ENCODE measurements at regions not wholly inside any gene's neighbourhood (a gene's known extent, or its start where the extent isn't known, plus 50 kb on each side); places are given as distances from the start of the nearest gene placed in this dataset.
"Not testable (repeated sequence)": the region's sequence is repeated elsewhere in the genome, so short reads cannot be mapped to it uniquely, and the experiment has no call there.

DNA sequence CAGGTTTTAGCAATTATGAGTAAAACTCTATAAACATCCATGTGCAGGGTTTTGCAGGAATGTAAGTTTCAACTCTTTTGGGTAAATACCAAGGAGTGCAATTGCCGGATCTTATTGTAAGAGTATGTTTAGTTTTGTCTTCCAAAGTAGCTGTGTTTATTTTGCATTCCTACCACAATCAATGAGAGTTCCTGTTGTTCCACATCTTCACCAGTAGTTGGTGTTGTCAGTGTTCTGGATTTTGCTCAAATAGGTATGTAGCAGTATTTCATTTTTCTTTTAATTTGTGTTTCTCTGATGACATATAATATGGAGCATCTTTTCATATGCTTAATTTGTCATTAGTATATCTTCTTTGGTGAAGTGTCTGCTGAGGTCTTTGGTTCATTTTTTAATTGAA lies 185.1 kb upstream of the GALNT15 start:
- H3K27me3 ChIP-seq (ENCODE audit: control insufficient read depth, insufficient read depth, low read length) = no peaks in the 10 kb centered on the region
- H3K27ac ChIP-seq (ENCODE audit: low read depth, low read length) = no peak overlapping the region
- no peaks in the 10 kb centered on the region for H3K4me1 ChIP-seq (ENCODE audit: control insufficient read depth, insufficient read depth, low read length)
- H3K9ac ChIP-seq (ENCODE audit: low read depth, low read length) = no peak overlapping the region
- H3K4me3 ChIP-seq (ENCODE audit: low read depth, low read length) = no peak overlapping the region
- no peaks in the 10 kb centered on the region for H3K36me3 ChIP-seq (ENCODE audit: control insufficient read depth, insufficient read depth, low read length)
- H3K9me3 ChIP-seq (ENCODE audit: control insufficient read depth, insufficient read depth, low read length) = peaks cover 16% of the 10 kb centered on the region

DNA sequence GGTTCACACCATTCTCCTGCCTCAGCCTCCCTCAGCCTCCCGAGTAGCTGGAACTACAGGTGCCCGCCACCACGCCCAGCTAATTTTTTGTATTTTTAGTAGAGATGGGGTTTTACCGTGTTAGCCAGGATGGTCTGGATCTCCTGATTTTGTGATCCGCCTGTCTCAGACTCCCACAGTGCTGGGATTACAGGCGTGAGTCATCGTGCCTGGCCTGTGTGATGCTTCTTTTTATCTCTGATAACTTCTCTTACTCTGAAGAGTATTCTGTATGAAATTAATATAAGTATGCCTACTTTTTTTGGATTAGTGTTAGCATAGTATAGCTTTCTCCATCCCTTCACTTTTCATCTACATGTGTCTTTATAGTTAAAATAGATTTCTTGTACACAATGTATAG lies 180.8 kb upstream of the GALNT15 start:
- not testable (repeated sequence) for H3K9me3 ChIP-seq (ENCODE audit: control insufficient read depth, insufficient read depth, low read length); H3K9ac ChIP-seq (ENCODE audit: low read depth, low read length); H3K27me3 ChIP-seq (ENCODE audit: control insufficient read depth, insufficient read depth, low read length); H3K4me3 ChIP-seq (ENCODE audit: low read depth, low read length); H3K4me1 ChIP-seq (ENCODE audit: control insufficient read depth, insufficient read depth, low read length); H3K36me3 ChIP-seq (ENCODE audit: control insufficient read depth, insufficient read depth, low read length); H3K27ac ChIP-seq (ENCODE audit: low read depth, low read length)

DNA sequence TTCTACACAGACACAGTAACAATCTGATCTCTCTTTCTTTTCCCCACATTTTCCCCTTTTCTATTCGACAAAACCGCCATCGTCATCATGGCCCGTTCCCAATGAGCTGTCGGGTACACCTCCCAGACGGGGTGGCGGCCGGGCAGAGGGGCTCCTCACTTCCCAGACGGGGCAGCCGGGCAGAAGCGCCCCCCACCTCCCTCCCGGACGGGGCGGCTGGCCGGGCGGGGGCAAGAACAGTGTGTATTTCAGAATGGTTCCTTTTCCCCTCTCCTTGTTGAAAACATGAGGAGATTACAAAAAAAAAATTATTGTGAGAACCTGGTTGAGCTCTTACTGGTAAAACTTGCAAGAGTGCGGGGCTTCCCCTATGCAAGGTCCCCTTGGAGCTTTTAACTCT lies 178.0 kb upstream of the GALNT15 start:
- not testable (repeated sequence) for H3K27ac ChIP-seq (ENCODE audit: low read depth, low read length); H3K4me3 ChIP-seq (ENCODE audit: low read depth, low read length); H3K4me1 ChIP-seq (ENCODE audit: control insufficient read depth, insufficient read depth, low read length); H3K9ac ChIP-seq (ENCODE audit: low read depth, low read length); H3K36me3 ChIP-seq (ENCODE audit: control insufficient read depth, insufficient read depth, low read length); H3K9me3 ChIP-seq (ENCODE audit: control insufficient read depth, insufficient read depth, low read length); H3K27me3 ChIP-seq (ENCODE audit: control insufficient read depth, insufficient read depth, low read length)

DNA sequence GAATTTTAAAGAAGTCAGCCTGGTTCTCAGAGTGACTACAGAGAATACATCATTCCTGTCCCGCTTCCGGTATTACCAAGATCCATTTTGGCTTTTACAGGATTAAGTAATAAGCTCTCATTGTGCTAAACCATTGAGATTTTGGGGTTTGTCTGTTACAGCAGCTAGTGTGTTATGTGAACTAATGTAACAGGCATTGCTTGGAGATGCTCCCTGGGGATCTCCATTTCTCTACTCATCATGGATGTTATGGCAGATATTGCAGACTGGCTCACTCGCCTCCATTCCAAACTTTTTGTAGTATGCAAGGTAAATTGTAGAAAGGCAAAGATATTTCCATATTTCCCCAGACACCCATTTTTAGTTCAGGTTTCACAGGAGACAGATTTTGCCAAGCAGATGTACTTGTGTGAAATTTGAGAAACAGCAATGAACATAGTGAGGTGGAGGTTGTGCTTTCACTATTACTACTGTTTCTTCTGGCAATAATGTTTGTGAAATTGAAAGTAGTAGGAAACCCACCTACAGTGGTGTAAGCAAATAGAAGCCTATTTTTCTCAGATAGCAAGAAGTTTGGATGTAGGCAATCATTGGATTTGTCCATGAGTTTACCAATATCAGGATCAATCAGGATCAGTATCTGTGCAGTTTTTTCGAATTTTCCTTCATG lies 177.1 kb upstream of the GALNT15 start:
- Histone ChIP-seq H3K36me3 (ENCODE audit: control insufficient read depth, insufficient read depth, low read length) (no peaks in the 10 kb centered on the region), H3K9ac (ENCODE audit: low read depth, low read length) (no peak overlapping the region), H3K4me1 (ENCODE audit: control insufficient read depth, insufficient read depth, low read length) (no peaks in the 10 kb centered on the region), H3K27me3 (ENCODE audit: control insufficient read depth, insufficient read depth, low read length) (no peaks in the 10 kb centered on the region), H3K9me3 (ENCODE audit: control insufficient read depth, insufficient read depth, low read length) (no peaks in the 10 kb centered on the region), H3K4me3 (ENCODE audit: low read depth, low read length) (no peak overlapping the region), H3K27ac (ENCODE audit: low read depth, low read length) (no peak overlapping the region)

DNA sequence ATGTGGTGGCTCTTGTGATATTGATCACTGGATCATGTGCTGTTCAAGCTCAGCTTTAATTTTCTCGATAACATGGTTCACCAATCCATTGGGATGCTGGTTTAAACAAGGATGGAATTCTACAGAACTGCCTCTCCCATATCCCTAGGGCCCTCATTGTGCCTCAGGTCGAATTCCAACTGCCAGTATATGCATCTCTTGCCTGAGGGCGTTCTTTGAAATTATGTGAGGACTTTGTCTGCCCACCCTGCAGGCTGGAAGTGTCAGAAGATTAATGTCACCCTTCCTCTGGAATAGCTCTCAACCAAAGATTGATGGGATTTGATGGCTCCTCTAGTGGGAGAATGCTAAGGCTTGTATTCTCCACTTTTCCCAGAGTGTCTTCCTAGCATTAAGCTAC lies 175.6 kb upstream of the GALNT15 start:
- H3K9ac ChIP-seq (ENCODE audit: low read depth, low read length) = no peak overlapping the region
- H3K4me1 ChIP-seq (ENCODE audit: control insufficient read depth, insufficient read depth, low read length) = no peaks in the 10 kb centered on the region
- no peaks in the 10 kb centered on the region for H3K27me3 ChIP-seq (ENCODE audit: control insufficient read depth, insufficient read depth, low read length)
- no peak overlapping the region for H3K27ac ChIP-seq (ENCODE audit: low read depth, low read length)
- H3K9me3 ChIP-seq (ENCODE audit: control insufficient read depth, insufficient read depth, low read length) = no peaks in the 10 kb centered on the region
- no peak overlapping the region for H3K4me3 ChIP-seq (ENCODE audit: low read depth, low read length)
- H3K36me3 ChIP-seq (ENCODE audit: control insufficient read depth, insufficient read depth, low read length) = no peaks in the 10 kb centered on the region

DNA sequence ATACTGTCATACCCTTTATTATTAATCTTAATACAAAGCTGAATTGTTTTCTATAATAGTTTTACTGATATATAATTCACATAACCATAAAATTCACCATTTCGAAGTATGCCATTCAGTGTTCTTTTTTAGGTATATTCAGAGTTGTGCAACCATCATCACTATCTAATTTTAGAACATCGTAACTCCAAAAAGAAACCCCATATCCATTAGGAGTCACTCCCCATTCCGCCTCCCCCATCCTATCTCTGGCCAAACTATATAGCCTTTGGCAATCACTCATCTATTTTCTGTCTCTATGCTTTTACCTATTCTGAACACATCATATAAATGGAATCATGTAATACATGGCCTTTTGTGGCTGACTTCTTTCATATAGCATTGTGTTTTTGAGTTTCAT lies 169.7 kb upstream of the GALNT15 start:
- no peak overlapping the region for H3K4me3 ChIP-seq (ENCODE audit: low read depth, low read length)
- H3K4me1 ChIP-seq (ENCODE audit: control insufficient read depth, insufficient read depth, low read length) = no peaks in the 10 kb centered on the region
- no peaks in the 10 kb centered on the region for H3K36me3 ChIP-seq (ENCODE audit: control insufficient read depth, insufficient read depth, low read length)
- no peak overlapping the region for H3K27ac ChIP-seq (ENCODE audit: low read depth, low read length)
- peaks cover 13% of the 10 kb centered on the region; the same call in 1 of the 2 replicates for H3K9me3 ChIP-seq (ENCODE audit: control insufficient read depth, insufficient read depth, low read length)
- no peaks in the 10 kb centered on the region for H3K27me3 ChIP-seq (ENCODE audit: control insufficient read depth, insufficient read depth, low read length)
- no peak overlapping the region for H3K9ac ChIP-seq (ENCODE audit: low read depth, low read length)

DNA sequence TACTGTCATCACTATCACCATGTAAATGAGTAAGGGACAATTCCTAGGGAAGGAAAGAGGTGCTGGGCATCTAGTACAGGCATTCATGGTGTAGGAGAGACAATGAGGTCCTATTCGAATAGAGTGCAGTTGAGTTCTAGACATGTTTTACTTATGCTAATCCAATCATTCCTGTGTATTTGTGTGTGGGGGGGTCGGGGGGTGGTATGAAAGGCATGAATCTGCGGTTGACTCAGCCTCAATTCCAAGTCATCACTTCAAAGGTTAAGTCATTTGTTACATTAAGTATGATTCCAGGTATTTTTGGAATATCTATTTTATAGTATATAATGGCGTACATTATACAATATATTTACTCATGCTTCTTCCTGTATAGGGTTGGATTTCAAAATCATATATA lies 163.1 kb upstream of the GALNT15 start:
- Histone ChIP-seq H3K9me3 (ENCODE audit: control insufficient read depth, insufficient read depth, low read length) (peaks cover 13% of the 10 kb centered on the region; the same call in 1 of the 2 replicates), H3K9ac (ENCODE audit: low read depth, low read length) (no peak overlapping the region), H3K4me3 (ENCODE audit: low read depth, low read length) (no peak overlapping the region), H3K36me3 (ENCODE audit: control insufficient read depth, insufficient read depth, low read length) (no peaks in the 10 kb centered on the region), H3K27me3 (ENCODE audit: control insufficient read depth, insufficient read depth, low read length) (no peaks in the 10 kb centered on the region), H3K27ac (ENCODE audit: low read depth, low read length) (no peak overlapping the region), H3K4me1 (ENCODE audit: control insufficient read depth, insufficient read depth, low read length) (no peaks in the 10 kb centered on the region)

DNA sequence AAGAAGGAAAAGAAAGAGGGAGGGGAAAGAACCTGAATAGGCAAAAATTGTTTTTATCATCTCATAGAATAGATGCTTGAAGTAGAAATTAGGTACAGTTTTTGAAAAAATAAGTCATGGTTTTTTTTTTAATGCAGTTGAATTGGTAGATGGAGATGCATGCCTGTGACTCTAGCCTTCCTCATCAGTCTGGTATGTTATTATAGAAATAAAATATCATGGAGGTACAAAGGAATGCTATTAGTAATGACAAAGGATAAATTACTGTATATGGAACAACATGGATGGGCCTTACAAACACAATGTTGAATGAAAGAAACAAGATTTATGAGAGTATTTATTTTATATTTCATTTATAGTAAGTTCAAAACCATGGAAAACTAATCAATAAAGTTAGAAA lies 162.4 kb upstream of the GALNT15 start:
- H3K27ac ChIP-seq (ENCODE audit: low read depth, low read length) = no peak overlapping the region
- H3K4me3 ChIP-seq (ENCODE audit: low read depth, low read length) = no peak overlapping the region
- H3K4me1 ChIP-seq (ENCODE audit: control insufficient read depth, insufficient read depth, low read length) = no peaks in the 10 kb centered on the region
- no peak overlapping the region for H3K9ac ChIP-seq (ENCODE audit: low read depth, low read length)
- no peaks in the 10 kb centered on the region for H3K27me3 ChIP-seq (ENCODE audit: control insufficient read depth, insufficient read depth, low read length)
- H3K9me3 ChIP-seq (ENCODE audit: control insufficient read depth, insufficient read depth, low read length) = peaks cover 13% of the 10 kb centered on the region; the same call in 1 of the 2 replicates
- no peaks in the 10 kb centered on the region for H3K36me3 ChIP-seq (ENCODE audit: control insufficient read depth, insufficient read depth, low read length)

DNA sequence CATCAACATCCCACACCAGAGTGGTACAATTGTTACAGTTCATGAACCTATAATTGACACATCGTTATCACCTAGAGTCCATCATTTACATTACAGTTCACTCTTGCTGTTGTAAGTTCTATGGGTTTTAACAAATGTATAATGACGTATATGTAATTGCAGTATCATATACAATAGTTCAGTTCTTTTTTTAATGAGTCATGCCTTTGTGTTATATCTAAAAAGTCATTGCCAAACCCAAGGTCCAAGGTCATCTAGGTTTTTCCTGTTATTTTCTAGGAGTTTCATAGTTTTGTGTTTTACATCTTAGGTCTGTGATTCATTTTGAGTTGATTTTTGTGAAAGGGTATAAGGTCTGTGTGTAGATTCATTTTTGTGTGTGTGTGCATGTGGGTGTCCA lies 160.9 kb upstream of the GALNT15 start:
- Histone ChIP-seq H3K9ac (ENCODE audit: low read depth, low read length) (no peak overlapping the region), H3K4me3 (ENCODE audit: low read depth, low read length) (no peak overlapping the region), H3K36me3 (ENCODE audit: control insufficient read depth, insufficient read depth, low read length) (no peaks in the 10 kb centered on the region), H3K27me3 (ENCODE audit: control insufficient read depth, insufficient read depth, low read length) (no peaks in the 10 kb centered on the region), H3K9me3 (ENCODE audit: control insufficient read depth, insufficient read depth, low read length) (0 out of 2 replicates have a peak, but pooled peaks cover 2% of the 10 kb centered on the region), H3K4me1 (ENCODE audit: control insufficient read depth, insufficient read depth, low read length) (no peaks in the 10 kb centered on the region), H3K27ac (ENCODE audit: low read depth, low read length) (no peak overlapping the region)

DNA sequence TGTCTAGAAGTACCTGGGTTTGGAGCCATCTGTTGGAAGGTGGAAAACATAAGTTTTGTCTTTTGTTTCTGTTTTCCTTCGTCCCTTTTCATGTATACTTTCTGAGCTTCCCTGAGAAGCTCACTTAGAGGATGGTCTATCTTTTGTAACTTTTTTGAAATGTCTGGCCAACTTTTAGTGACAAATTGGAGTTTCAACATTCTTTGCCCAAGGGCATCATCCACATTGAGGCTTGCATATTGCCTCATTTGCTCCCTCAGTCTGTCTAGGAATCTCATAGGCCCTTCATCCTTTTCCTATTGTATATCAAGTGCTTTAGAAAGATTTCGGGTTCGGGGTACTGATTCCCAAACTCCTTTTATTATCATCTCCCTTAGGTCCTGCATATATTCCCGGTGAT lies 152.7 kb upstream of the GALNT15 start:
- H3K4me1 ChIP-seq (ENCODE audit: control insufficient read depth, insufficient read depth, low read length); H3K9me3 ChIP-seq (ENCODE audit: control insufficient read depth, insufficient read depth, low read length); H3K9ac ChIP-seq (ENCODE audit: low read depth, low read length); H3K4me3 ChIP-seq (ENCODE audit: low read depth, low read length); H3K27ac ChIP-seq (ENCODE audit: low read depth, low read length); H3K27me3 ChIP-seq (ENCODE audit: control insufficient read depth, insufficient read depth, low read length); H3K36me3 ChIP-seq (ENCODE audit: control insufficient read depth, insufficient read depth, low read length): not testable (repeated sequence)

DNA sequence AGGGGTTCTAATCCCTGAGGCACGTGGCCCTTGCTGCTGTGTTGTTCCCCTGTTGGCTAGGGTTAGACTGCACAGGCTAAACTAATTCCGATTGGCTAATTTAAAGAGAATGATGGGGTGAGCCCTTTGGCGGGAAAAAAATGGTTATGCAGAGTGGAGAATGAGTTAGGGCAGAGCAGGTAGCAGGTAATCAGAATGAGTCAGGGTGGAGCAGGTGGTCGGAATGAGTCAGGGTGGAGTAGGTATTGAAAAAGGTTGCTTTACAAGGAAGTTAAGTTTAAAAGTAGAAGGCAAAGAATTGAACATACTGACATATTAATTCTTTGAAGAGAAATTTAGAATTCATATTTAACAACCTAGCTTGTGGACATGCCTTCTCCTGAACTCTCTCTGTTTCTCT lies 150.6 kb upstream of the GALNT15 start:
- H3K27me3 ChIP-seq (ENCODE audit: control insufficient read depth, insufficient read depth, low read length); H3K4me3 ChIP-seq (ENCODE audit: low read depth, low read length); H3K27ac ChIP-seq (ENCODE audit: low read depth, low read length); H3K9me3 ChIP-seq (ENCODE audit: control insufficient read depth, insufficient read depth, low read length); H3K36me3 ChIP-seq (ENCODE audit: control insufficient read depth, insufficient read depth, low read length); H3K4me1 ChIP-seq (ENCODE audit: control insufficient read depth, insufficient read depth, low read length); H3K9ac ChIP-seq (ENCODE audit: low read depth, low read length): not testable (repeated sequence)

DNA sequence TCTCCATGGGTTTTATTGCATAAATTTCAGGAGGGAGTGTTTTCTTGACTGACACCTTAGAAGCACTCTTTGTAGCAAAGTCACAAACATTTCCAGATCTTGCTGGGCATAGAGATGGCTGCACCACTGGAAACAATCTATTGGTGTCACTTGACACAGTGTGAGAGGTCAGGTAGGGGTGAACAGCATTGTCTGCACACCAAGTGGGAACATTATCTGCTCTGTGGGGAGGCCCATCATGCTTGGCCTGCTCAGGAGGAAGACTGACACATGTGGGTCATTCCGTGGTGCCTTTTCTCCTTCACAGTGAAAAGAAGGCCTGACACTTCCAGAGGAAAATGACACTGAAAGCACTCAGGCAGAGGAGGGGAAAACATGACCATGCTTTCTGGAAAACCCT lies 149.9 kb upstream of the GALNT15 start:
- Histone ChIP-seq H3K27me3 (ENCODE audit: control insufficient read depth, insufficient read depth, low read length) (no peaks in the 10 kb centered on the region), H3K9me3 (ENCODE audit: control insufficient read depth, insufficient read depth, low read length) (no peaks in the 10 kb centered on the region; the same call in 1 of the 2 replicates), H3K27ac (ENCODE audit: low read depth, low read length) (no peak overlapping the region), H3K36me3 (ENCODE audit: control insufficient read depth, insufficient read depth, low read length) (no peaks in the 10 kb centered on the region), H3K4me1 (ENCODE audit: control insufficient read depth, insufficient read depth, low read length) (no peaks in the 10 kb centered on the region), H3K9ac (ENCODE audit: low read depth, low read length) (no peak overlapping the region), H3K4me3 (ENCODE audit: low read depth, low read length) (no peak overlapping the region)

Data from HUES48 (cell line).